B cell (primary cell): ENCODE measurements at regions not wholly inside any gene's neighbourhood (a gene's known extent, or its start where the extent isn't known, plus 50 kb on each side); places are given as distances from the start of the nearest gene placed in this dataset.

ENCODE experiments used
- ATAC-seq: fragments of 200-7000 bp; cut with Tn5 transposase; one replicate; pipeline ENCODE4 v1.10.0; 2021; ENCODE audit warnings: low read depth, mild to moderate bottlenecking, moderate number of reproducible peaks, moderate library complexity
- CTCF ChIA-PET: fragments of 350-600 bp; sonication (Branson Sonifier 250); formaldehyde crosslinking; loops from one replicate; lab custom pipeline; 2021; ENCODE audit warnings: antibody characterized with exemption, inconsistent platforms; lab: Charles Lee
- POLR2A ChIA-PET: fragments of 350-600 bp; sonication (Branson Sonifier 250); formaldehyde crosslinking; loops from one replicate; lab custom pipeline; 2021; ENCODE audit warnings: antibody characterized with exemption; lab: Charles Lee
- DNase-seq: peaks from one replicate; pipeline ENCODE4 v3.0.0; 2013
- H2AFZ ChIP-seq: 2 replicates; pipeline ENCODE4 v1.6.1; 2012; ENCODE audit warnings: mild to moderate bottlenecking, low read depth, low read length; ENCODE audit not compliant: insufficient read depth, poor library complexity, severe bottlenecking
- H3K27ac ChIP-seq, 2 donors: 1 replicate in 1 of 2; 2 replicates in 1 of 2; pipeline ENCODE4 v1.5.1; 2012 to 2013; ENCODE audit warnings: low read length in 2 of 2, mild to moderate bottlenecking in 2 of 2, moderate library complexity in 1 of 2
- H3K27me3 ChIP-seq, 4 experiments: fragments of 200-600 bp in 1 of 4; sonication (generic) in 1 of 4; replicated peaks in 1 of 4; 1 replicate in 2 of 4; 2 replicates in 2 of 4; pipeline versions ENCODE4 v1.6.1 to v1.7.0; 2013 to 2016; ENCODE audit warnings: low read length in 3 of 4, mild to moderate bottlenecking in 2 of 4, mixed read lengths in 1 of 4, moderate library complexity in 1 of 4; ENCODE audit not compliant: insufficient read depth in 4 of 4, control insufficient read depth in 3 of 4; ENCODE audit errors: control extremely low read depth in 1 of 4
- H3K36me3 ChIP-seq, 2 experiments: replicated peaks in 1 of 2; 1 replicate in 1 of 2; 2 replicates in 1 of 2; pipeline versions ENCODE4 v1.6.1 to v1.7.1; 2013; ENCODE audit warnings: low read length in 1 of 2; ENCODE audit not compliant: insufficient read depth in 2 of 2, control insufficient read depth in 1 of 2; ENCODE audit errors: control extremely low read depth in 1 of 2, extremely low read depth in 1 of 2
- H3K4me1 ChIP-seq, 2 donors: fragments of 200-600 bp in 1 of 2; sonication (generic) in 1 of 2; 1 replicate in 1 of 2; 2 replicates in 1 of 2; pipeline versions ENCODE4 v1.5.1 to v1.6.1; 2013 to 2017; ENCODE audit warnings: low read length in 2 of 2; ENCODE audit not compliant: control insufficient read depth in 2 of 2, insufficient read depth in 2 of 2
- H3K4me2 ChIP-seq: replicated peaks from 2 replicates; pipeline ENCODE3; 2012; ENCODE audit warnings: mild to moderate bottlenecking, low read depth, low read length; ENCODE audit not compliant: poor library complexity, severe bottlenecking
- H3K4me3 ChIP-seq, 5 experiments: fragments of 200-600 bp in 1 of 5; sonication (generic) in 1 of 5; 1 replicate in 3 of 5; 2 replicates in 2 of 5; pipeline versions ENCODE4 v1.5.1 to v1.7.0; 2011 to 2016; ENCODE audit warnings: low read length in 4 of 5, mild to moderate bottlenecking in 4 of 5, low read depth in 2 of 5, control low read depth in 1 of 5, moderate library complexity in 1 of 5; ENCODE audit not compliant: insufficient read depth in 1 of 5; ENCODE audit errors: control extremely low read depth in 1 of 5, extremely low read depth in 1 of 5
- H3K79me2 ChIP-seq: fragments of 200-600 bp; sonication (generic); one replicate; pipeline ENCODE4 v1.6.0; 2016; ENCODE audit warnings: low read length; ENCODE audit not compliant: control insufficient read depth, insufficient read depth
- H3K9ac ChIP-seq: fragments of 200-600 bp; sonication (generic); 2 replicates; pipeline ENCODE4 v1.6.1; 2017; ENCODE audit warnings: mild to moderate bottlenecking, low read length, moderate library complexity
- H3K9me3 ChIP-seq, 3 donors: one replicate each; pipeline versions ENCODE4 v1.6.1 to v1.7.1; 2013; ENCODE audit warnings: low read length in 2 of 3; ENCODE audit not compliant: control insufficient read depth in 2 of 3, insufficient read depth in 1 of 3; ENCODE audit errors: control extremely low read depth in 1 of 3
- H4K20me1 ChIP-seq: 2 replicates; pipeline ENCODE4 v1.6.0; 2012; ENCODE audit warnings: mild to moderate bottlenecking, low read length; ENCODE audit not compliant: insufficient read depth, control insufficient read depth, poor library complexity, severe bottlenecking
- H3K27ac Mint-ChIP-seq: one replicate; pipeline ENCODE4 v1.8.0; 2021; ENCODE audit warnings: mixed read lengths
- H3K27me3 Mint-ChIP-seq: one replicate; pipeline ENCODE4 v1.8.0; 2021; ENCODE audit warnings: mixed read lengths
- H3K4me1 Mint-ChIP-seq: one replicate; pipeline ENCODE4 v1.8.0; 2021; ENCODE audit warnings: mixed read lengths
- H3K4me3 Mint-ChIP-seq: one replicate; pipeline ENCODE4 v1.8.0; 2021; ENCODE audit warnings: mixed read lengths
- H3K9me3 Mint-ChIP-seq: one replicate; pipeline ENCODE4 v1.8.0; 2022; ENCODE audit warnings: mixed read lengths; ENCODE audit not compliant: insufficient read depth
- EZH2 ChIP-seq: IDR thresholded peaks from 2 replicates; pipeline ENCODE4 v1.6.1; 2012; ENCODE audit warnings: borderline replicate concordance, low read depth, mild to moderate bottlenecking, moderate library complexity, low read length; ENCODE audit not compliant: insufficient read depth, poor library complexity, severe bottlenecking
- WGBS: methylation state at CpG from one replicate; pipeline ENCODE4 v1.1.5; 2013; ENCODE audit warnings: missing lambda C conversion rate; ENCODE audit not compliant: insufficient coverage; 5-methylcytosine and 5-hydroxymethylcytosine counted together
- intact Hi-C: fragments of 100-400 bp; cut with micrococcal nuclease; formaldehyde crosslinking; loops from one replicate; pipeline ENCODE4 v1.10.0; 2022
- TF ChIP-seq, protein P1 (sequence below): fragments of 200-600 bp; IDR thresholded peaks from one replicate; pipeline ENCODE4 v1.8.0; 2022; ENCODE audit warnings: antibody characterized with exemption, mild to moderate bottlenecking

DNA sequence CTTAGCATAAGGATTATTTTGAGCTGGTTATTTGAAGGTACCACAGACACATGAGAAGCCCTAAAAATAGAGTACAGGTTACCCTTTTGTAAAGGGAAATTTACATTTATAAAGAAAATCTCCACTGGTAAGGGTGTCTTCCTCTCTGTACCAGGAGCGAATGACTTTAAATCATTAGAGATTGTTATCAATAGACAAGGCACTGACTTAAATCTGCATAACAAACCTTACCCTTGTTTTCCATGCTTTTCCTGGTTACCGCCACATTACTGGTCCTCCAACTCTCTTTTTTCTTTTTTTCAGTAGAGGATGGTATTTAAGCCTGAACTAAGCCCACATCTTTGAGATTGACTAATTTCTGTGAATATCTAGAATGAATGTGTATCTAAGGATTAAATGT lies 129.8 kb downstream of the SLC7A11 start:
- H3K27me3 Mint-ChIP-seq, result peaks cover 5% of the 10 kb centered on the region

DNA sequence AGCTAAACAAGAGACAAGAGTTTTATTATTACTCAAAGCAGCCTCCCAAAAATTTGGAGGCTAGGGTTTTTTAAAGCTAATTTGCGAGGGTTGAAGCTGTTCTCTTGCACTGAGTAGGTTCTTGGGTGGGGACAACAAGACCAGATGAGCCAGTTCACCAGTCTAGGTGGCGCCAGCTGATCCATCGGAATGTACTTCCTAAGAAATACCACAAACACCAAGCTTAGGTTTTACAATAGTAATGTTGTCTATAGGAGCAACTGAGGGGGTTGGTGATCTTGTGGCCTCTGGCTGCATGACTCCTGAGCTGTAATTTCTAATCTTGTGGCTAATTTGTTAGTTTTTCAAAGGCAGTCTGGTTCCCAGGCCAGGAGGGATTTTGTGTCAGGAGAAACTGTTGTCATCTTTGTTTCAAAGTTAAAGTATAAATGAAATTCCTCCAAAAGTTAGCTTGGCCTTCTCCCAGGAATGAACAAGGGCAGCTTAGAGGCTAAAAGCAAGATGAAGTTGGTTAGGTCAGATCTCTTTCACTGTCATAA lies 130.6 kb downstream of the SLC7A11 start:
- CTCF ChIA-PET, result interaction anchor here (0.7 to 2.2 kb wide), 3 partner anchors 21 to 71 kb away, joined by 3 to 10 read pairs (median 3); no protein-coding TSS in a partner anchor
- H3K4me3 Mint-ChIP-seq, result no peak overlapping the region
- POLR2A ChIA-PET, result no interaction called here
- Histone ChIP-seq H3K27me3 (no peaks in the 10 kb centered on the region), H4K20me1 (no peaks in the 10 kb centered on the region), H3K36me3 (no peaks in the 10 kb centered on the region), H3K4me1 (peaks cover 24 to 25% of the 10 kb centered on the region in 2 donors), H3K4me3 (no peak overlapping the region), H3K79me2 (no peaks in the 10 kb centered on the region), H3K9ac (no peak overlapping the region), H3K27ac (no peak overlapping the region), H2AFZ (no peak overlapping the region), H3K9me3 (no peaks in the 10 kb centered on the region), H3K4me2 (no peak overlapping the region)
- intact Hi-C loops, result no loop called here
- TF ChIP-seq, protein P1, sequence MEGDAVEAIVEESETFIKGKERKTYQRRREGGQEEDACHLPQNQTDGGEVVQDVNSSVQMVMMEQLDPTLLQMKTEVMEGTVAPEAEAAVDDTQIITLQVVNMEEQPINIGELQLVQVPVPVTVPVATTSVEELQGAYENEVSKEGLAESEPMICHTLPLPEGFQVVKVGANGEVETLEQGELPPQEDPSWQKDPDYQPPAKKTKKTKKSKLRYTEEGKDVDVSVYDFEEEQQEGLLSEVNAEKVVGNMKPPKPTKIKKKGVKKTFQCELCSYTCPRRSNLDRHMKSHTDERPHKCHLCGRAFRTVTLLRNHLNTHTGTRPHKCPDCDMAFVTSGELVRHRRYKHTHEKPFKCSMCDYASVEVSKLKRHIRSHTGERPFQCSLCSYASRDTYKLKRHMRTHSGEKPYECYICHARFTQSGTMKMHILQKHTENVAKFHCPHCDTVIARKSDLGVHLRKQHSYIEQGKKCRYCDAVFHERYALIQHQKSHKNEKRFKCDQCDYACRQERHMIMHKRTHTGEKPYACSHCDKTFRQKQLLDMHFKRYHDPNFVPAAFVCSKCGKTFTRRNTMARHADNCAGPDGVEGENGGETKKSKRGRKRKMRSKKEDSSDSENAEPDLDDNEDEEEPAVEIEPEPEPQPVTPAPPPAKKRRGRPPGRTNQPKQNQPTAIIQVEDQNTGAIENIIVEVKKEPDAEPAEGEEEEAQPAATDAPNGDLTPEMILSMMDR, result no peak
- no peak for TF ChIP-seq EZH2
- H3K4me1 Mint-ChIP-seq, result peaks cover 33% of the 10 kb centered on the region
- no peaks in the 10 kb centered on the region for H3K9me3 Mint-ChIP-seq
- no peak overlapping the region for H3K27ac Mint-ChIP-seq
- DNase-seq (no peak), ATAC-seq (no peak)
- peaks cover 5% of the 10 kb centered on the region for H3K27me3 Mint-ChIP-seq
- WGBS, result no CpG with 5 or more reads among the region's 3 CpGs

More for the DNA sequence above, 129.8 kb downstream of the SLC7A11 start:
- H3K9me3 ChIP-seq, result peaks cover 0 to 1% (median 0%) of the 10 kb centered on the region in 3 donors
- no peaks in the 10 kb centered on the region for H3K79me2 ChIP-seq
- no peak overlapping the region for H3K4me3 ChIP-seq
- H2AFZ ChIP-seq, result no peak overlapping the region
- intact Hi-C loops, result no loop called here
- no peak for ATAC-seq
- H3K27ac ChIP-seq, result no peak overlapping the region
- H3K36me3 ChIP-seq, result no peaks in the 10 kb centered on the region
- ChIA-PET CTCF (interaction anchor here (2.2 kb wide), 1 partner anchor 22 kb away, joined by 10 read pairs; no protein-coding TSS in a partner anchor), POLR2A (no interaction called here)
- no peaks in the 10 kb centered on the region for H3K9me3 Mint-ChIP-seq
- no peaks in the 10 kb centered on the region for H4K20me1 ChIP-seq
- peaks cover 33% of the 10 kb centered on the region for H3K4me1 Mint-ChIP-seq
- peaks cover 24 to 25% of the 10 kb centered on the region in 2 donors for H3K4me1 ChIP-seq
- H3K9ac ChIP-seq, result no peak overlapping the region
- no peak overlapping the region for H3K27ac Mint-ChIP-seq
- DNase-seq, result no peak
- WGBS, result no CpG with 5 or more reads among the region's 2 CpGs
- H3K4me3 Mint-ChIP-seq, result no peak overlapping the region
- H3K4me2 ChIP-seq, result no peak overlapping the region
- TF ChIP-seq, protein P1, result no peak
- TF ChIP-seq EZH2, result no peak
- no peaks in the 10 kb centered on the region for H3K27me3 ChIP-seq
